ENCODE measurements at regions not wholly inside any gene's neighbourhood (a gene's known extent, or its start where the extent isn't known, plus 50 kb on each side); places are given as distances from the start of the nearest gene placed in this dataset.

DNA sequence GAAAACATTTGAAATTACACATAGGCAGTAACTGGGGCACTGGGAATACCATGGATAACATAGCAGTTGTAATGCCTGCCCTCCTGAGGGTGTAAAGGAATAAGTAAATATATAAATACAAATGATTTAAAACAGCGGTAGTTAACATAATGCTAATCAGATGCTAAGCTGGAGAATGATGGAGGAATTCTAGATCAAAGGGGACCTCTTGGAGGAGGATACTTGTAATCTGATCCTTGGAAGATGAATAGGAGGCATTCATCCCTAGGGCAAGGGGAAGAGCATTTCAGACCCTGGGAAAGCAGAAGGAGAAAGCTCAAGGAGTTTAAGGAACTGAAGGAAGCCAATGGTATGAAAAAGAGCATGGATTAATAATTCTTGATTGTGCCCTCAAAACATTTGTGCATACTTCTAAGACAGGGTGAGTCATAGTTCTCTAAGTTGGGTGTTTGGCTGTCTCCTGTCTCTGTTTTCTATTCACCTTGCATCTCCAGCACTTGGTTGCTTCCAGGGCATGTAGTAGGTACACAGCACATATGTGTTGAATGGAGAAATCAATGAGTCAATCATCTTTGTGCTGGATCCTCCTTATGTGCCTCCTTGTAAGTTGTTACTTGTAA lies 54.8 kb upstream of the PLPP4 start:
- no peaks in the 10 kb centered on the region for H3K4me1 ChIP-seq
- H3K4me3 ChIP-seq (ENCODE audit: low read depth, low read length): no peak overlapping the region
- TF ChIP-seq, protein P1, sequence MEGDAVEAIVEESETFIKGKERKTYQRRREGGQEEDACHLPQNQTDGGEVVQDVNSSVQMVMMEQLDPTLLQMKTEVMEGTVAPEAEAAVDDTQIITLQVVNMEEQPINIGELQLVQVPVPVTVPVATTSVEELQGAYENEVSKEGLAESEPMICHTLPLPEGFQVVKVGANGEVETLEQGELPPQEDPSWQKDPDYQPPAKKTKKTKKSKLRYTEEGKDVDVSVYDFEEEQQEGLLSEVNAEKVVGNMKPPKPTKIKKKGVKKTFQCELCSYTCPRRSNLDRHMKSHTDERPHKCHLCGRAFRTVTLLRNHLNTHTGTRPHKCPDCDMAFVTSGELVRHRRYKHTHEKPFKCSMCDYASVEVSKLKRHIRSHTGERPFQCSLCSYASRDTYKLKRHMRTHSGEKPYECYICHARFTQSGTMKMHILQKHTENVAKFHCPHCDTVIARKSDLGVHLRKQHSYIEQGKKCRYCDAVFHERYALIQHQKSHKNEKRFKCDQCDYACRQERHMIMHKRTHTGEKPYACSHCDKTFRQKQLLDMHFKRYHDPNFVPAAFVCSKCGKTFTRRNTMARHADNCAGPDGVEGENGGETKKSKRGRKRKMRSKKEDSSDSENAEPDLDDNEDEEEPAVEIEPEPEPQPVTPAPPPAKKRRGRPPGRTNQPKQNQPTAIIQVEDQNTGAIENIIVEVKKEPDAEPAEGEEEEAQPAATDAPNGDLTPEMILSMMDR (IDR thresholded peaks at IDR 0.05; ENCODE audit: low read depth, low read length): no peak
- no peaks in the 10 kb centered on the region for H3K27me3 ChIP-seq
- H3K9me3 ChIP-seq: no peaks in the 10 kb centered on the region
- H3K36me3 ChIP-seq: no peaks in the 10 kb centered on the region
- no peak for DNase-seq

DNA sequence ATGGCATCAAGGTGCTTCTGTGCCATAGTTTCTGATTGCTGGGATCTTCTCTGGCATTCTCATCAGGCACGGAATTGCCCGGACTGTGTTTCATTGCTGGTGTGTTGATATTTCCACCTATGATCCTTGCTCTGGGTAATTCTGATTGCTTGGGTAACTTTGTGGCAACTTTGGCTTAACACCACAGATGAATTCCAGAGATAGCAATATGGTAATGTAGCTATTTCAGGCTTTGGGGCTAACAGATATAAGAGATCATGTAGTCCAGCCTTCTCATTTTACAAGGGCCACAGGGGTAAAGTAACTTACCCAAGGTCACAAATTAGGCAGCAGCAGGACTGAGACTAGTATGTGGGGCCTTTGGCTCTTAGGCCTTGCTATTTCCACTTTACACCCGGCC lies 53.9 kb upstream of the PLPP4 start:
- TF ChIP-seq, protein P1 (IDR thresholded peaks at IDR 0.05; ENCODE audit: low read depth, low read length): no peak
- no peak for DNase-seq

DNA sequence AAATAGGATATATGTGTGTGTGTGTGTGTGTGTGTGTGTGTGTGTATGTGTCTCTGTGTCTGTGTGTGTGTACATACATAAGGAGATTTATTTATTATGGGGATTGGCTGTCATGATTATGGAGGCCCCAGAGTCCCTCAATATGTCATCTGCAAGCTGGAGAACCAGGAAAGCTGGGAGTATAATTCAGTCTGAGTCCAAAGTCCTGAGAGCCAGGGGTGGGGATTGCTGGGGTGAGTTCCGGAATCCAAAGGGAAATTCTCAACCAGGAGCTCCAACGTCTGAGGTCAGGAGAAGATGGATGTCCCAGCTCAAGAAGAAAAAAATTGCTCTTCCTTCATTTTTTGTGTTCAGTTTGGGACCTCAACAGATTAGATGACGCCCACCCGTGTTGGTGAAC lies 50.7 kb upstream of the PLPP4 start:
- Histone ChIP-seq H3K27me3 (no peaks in the 10 kb centered on the region), H3K9me3 (no peaks in the 10 kb centered on the region), H3K4me1 (no peaks in the 10 kb centered on the region), H3K36me3 (no peaks in the 10 kb centered on the region), H3K4me3 (ENCODE audit: low read depth, low read length) (no peak overlapping the region)
- TF ChIP-seq, protein P1 (IDR thresholded peaks at IDR 0.05; ENCODE audit: low read depth, low read length): no peak
- DNase-seq: no peak

More for the DNA sequence above, 53.9 kb upstream of the PLPP4 start:
- no peak overlapping the region for H3K4me3 ChIP-seq (ENCODE audit: low read depth, low read length)
- no peaks in the 10 kb centered on the region for H3K4me1 ChIP-seq
- no peaks in the 10 kb centered on the region for H3K36me3 ChIP-seq
- H3K27me3 ChIP-seq: no peaks in the 10 kb centered on the region
- H3K9me3 ChIP-seq: no peaks in the 10 kb centered on the region
